Osteoblast (primary cell): ENCODE measurements at regions not wholly inside any gene's neighbourhood (a gene's known extent, or its start where the extent isn't known, plus 50 kb on each side); places are given as distances from the start of the nearest gene placed in this dataset.
"Not testable (repeated sequence)": the region's sequence is repeated elsewhere in the genome, so short reads cannot be mapped to it uniquely, and the experiment has no call there.

Experiments used
- DNase-seq: peaks from one replicate; pipeline ENCODE4 v3.0.0; 2011; ENCODE audit warnings: low spot score, mixed read lengths; ENCODE audit not compliant: insufficient read length; ENCODE audit errors: missing footprints
- H2AFZ ChIP-seq: 2 replicates; pipeline ENCODE4 v1.6.0; 2011; ENCODE audit warnings: mild to moderate bottlenecking, low read length
- H3K27ac ChIP-seq: 2 replicates; pipeline ENCODE4 v1.5.1; 2011; ENCODE audit warnings: mild to moderate bottlenecking, low read depth, low read length, moderate library complexity
- H3K27me3 ChIP-seq: 2 replicates; pipeline ENCODE4 v1.6.0; 2012; ENCODE audit warnings: mild to moderate bottlenecking, control low read depth, inconsistent platforms, low read length, moderate library complexity; ENCODE audit not compliant: insufficient read depth
- H3K36me3 ChIP-seq: 2 replicates; pipeline ENCODE4 v1.5.1; 2011; ENCODE audit warnings: mild to moderate bottlenecking, low read length, control low read depth, moderate library complexity; ENCODE audit not compliant: insufficient read depth
- H3K4me1 ChIP-seq: 2 replicates; pipeline ENCODE4 v1.5.1; 2011; ENCODE audit warnings: mild to moderate bottlenecking, low read length, control low read depth, moderate library complexity; ENCODE audit not compliant: insufficient read depth
- H3K4me2 ChIP-seq: 2 replicates; pipeline ENCODE4 v1.6.0; 2011; ENCODE audit warnings: mild to moderate bottlenecking, low read length; ENCODE audit not compliant: insufficient read depth
- H3K4me3 ChIP-seq: fragments of 200-600 bp; sonication (generic); 3 replicates; pipeline ENCODE4 v1.5.1; 2012; ENCODE audit warnings: mild to moderate bottlenecking, low read length, inconsistent platforms; ENCODE audit not compliant: insufficient read depth
- H3K79me2 ChIP-seq: 2 replicates; pipeline ENCODE4 v1.6.0; 2012; ENCODE audit warnings: mild to moderate bottlenecking, low read length, control low read depth, inconsistent platforms; ENCODE audit not compliant: insufficient read depth
- H3K9me3 ChIP-seq: 2 replicates; pipeline ENCODE4 v1.5.1; 2011; ENCODE audit warnings: low read depth, low read length, control low read depth
- H4K20me1 ChIP-seq: 2 replicates; pipeline ENCODE4 v1.6.0; 2012; ENCODE audit warnings: mild to moderate bottlenecking, low read length, control low read depth; ENCODE audit not compliant: insufficient read depth
- CTCF ChIP-seq: IDR thresholded peaks from 2 replicates; pipeline ENCODE4 v1.5.1; 2011; ENCODE audit warnings: mild to moderate bottlenecking, low read depth, low read length, moderate library complexity; ENCODE audit errors: extremely low read depth

GRCh38 chr1:37372302-37372701 is 102.1 kb upstream of the ZC3H12A start:
- DNase-seq, result no peak
- Histone ChIP-seq H3K9me3 (no peaks in the 10 kb centered on the region), H2AFZ (no peak overlapping the region), H3K27ac (no peak overlapping the region), H4K20me1 (no peaks in the 10 kb centered on the region), H3K79me2 (no peaks in the 10 kb centered on the region), H3K4me2 (no peak overlapping the region), H3K36me3 (no peaks in the 10 kb centered on the region), H3K27me3 (no peaks in the 10 kb centered on the region), H3K4me1 (no peaks in the 10 kb centered on the region), H3K4me3 (no peak overlapping the region)
- no peak for TF ChIP-seq CTCF

GRCh38 chr1:37372711-37373110 is 101.7 kb upstream of the ZC3H12A start:
- Histone ChIP-seq H3K27ac (no peak overlapping the region), H3K9me3 (no peaks in the 10 kb centered on the region), H3K79me2 (no peaks in the 10 kb centered on the region), H3K4me3 (no peak overlapping the region), H3K4me1 (no peaks in the 10 kb centered on the region), H4K20me1 (no peaks in the 10 kb centered on the region), H3K27me3 (no peaks in the 10 kb centered on the region), H3K36me3 (no peaks in the 10 kb centered on the region), H2AFZ (no peak overlapping the region), H3K4me2 (no peak overlapping the region)
- no peak for DNase-seq
- TF ChIP-seq CTCF, result no peak

GRCh38 chr1:37373413-37373812 is 101.0 kb upstream of the ZC3H12A start:
- no peaks in the 10 kb centered on the region for H4K20me1 ChIP-seq
- no peak for DNase-seq
- TF ChIP-seq CTCF, result no peak
- no peaks in the 10 kb centered on the region for H3K9me3 ChIP-seq
- H3K27me3 ChIP-seq, result no peaks in the 10 kb centered on the region
- no peak overlapping the region for H3K4me2 ChIP-seq
- no peaks in the 10 kb centered on the region for H3K36me3 ChIP-seq
- H3K4me3 ChIP-seq, result no peak overlapping the region
- no peak overlapping the region for H2AFZ ChIP-seq
- H3K79me2 ChIP-seq, result no peaks in the 10 kb centered on the region
- H3K4me1 ChIP-seq, result no peaks in the 10 kb centered on the region
- H3K27ac ChIP-seq, result no peak overlapping the region

GRCh38 chr1:37380546-37380945 is 93.8 kb upstream of the ZC3H12A start:
- not testable (repeated sequence) for H3K36me3 ChIP-seq, H4K20me1 ChIP-seq, H3K27me3 ChIP-seq, H3K4me3 ChIP-seq, H3K4me2 ChIP-seq, H3K27ac ChIP-seq, H3K79me2 ChIP-seq, H3K4me1 ChIP-seq, H2AFZ ChIP-seq, H3K9me3 ChIP-seq, DNase-seq

- DNase-seq, result no peak
- Histone ChIP-seq H4K20me1 (no peaks in the 10 kb centered on the region), H3K27ac (no peak overlapping the region), H3K27me3 (no peaks in the 10 kb centered on the region), H3K4me2 (no peak overlapping the region), H2AFZ (no peak overlapping the region), H3K79me2 (no peaks in the 10 kb centered on the region), H3K9me3 (no peaks in the 10 kb centered on the region), H3K4me3 (no peak overlapping the region), H3K36me3 (no peaks in the 10 kb centered on the region), H3K4me1 (no peaks in the 10 kb centered on the region)
- no peak for TF ChIP-seq CTCF
These were observed 86.5 kb upstream of the ZC3H12A start for GRCh38 chr1:37387854-37388253.
